ENCODE measurements at regions not wholly inside any gene's neighbourhood (a gene's known extent, or its start where the extent isn't known, plus 50 kb on each side); places are given as distances from the start of the nearest gene placed in this dataset.

DNA sequence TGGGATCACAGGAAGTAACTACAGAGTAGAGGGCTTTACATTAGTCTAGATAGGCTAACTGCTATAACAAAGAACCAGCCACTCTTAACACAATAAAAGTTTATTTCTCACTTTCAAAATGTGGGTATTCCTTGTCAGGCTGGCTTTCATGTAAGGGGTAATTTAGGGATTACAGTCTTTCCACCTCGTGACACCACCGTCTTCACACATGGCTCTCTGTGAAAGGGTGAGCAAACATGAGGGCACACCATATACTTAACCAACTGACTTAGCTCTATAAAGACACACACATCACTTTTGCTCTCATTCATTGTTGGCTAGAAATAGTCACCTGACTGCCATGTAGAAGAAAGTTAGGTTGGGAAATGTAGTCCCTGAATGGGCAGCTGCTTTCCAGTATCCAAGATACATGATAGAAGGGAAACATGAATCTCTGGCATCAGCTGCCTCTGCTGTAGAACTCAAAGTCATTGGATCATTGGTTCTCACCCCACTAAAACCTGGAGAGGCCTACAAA lies 66.1 kb upstream of the CRY1 start:
- H4K91ac ChIP-seq (ENCODE audit: insufficient read length, low read depth, low read length), result no peak overlapping the region
- H3K9me3 ChIP-seq (ENCODE audit: control insufficient read depth, low read depth, low read length), result no peaks in the 10 kb centered on the region
- no peak overlapping the region for H4K8ac ChIP-seq (replicated peaks; ENCODE audit: insufficient read length, low read depth, low read length)
- H2BK120ac ChIP-seq (ENCODE audit: low read depth, low read length, poor library complexity, severe bottlenecking), result no peak overlapping the region
- H2BK20ac ChIP-seq (ENCODE audit: low read depth, low read length, poor library complexity, severe bottlenecking), result no peak overlapping the region
- no peaks in the 10 kb centered on the region for H3K79me2 ChIP-seq (ENCODE audit: insufficient read depth, low read length)
- DNase-seq, result no peak
- no peak overlapping the region for H3K27ac ChIP-seq (ENCODE audit: insufficient read length, low read depth, low read length)
- no peak overlapping the region for H3K4ac ChIP-seq (ENCODE audit: low read depth, low read length)
- H3K9ac ChIP-seq (ENCODE audit: extremely low read depth, insufficient read length, low read length), result no peak overlapping the region
- Mint-ChIP-seq H3K36me3 (ENCODE audit: insufficient read depth in 1 of 3, low read depth in 3 of 3) (no peaks in the 10 kb centered on the region), H3K27me3 (ENCODE audit: low read depth) (peaks cover 10% of the 10 kb centered on the region), H3K9me3 (no peaks in the 10 kb centered on the region), H3K4me3 (no peak overlapping the region), H3K27ac (no peak overlapping the region; a peak in 1 of 7 replicates), H3K4me1 (no peaks in the 10 kb centered on the region)
- no peaks in the 10 kb centered on the region for H3K79me1 ChIP-seq (ENCODE audit: insufficient read depth, low read depth, low read length, poor library complexity, severe bottlenecking)
- no peak overlapping the region for H4K5ac ChIP-seq (ENCODE audit: insufficient read length, low read depth, low read length)
- TF ChIP-seq CTCF (conservative IDR thresholded peaks at IDR 0.05), result no peak
- no peak overlapping the region for H3K23ac ChIP-seq (ENCODE audit: insufficient read length, low read depth, low read length)
- H3K14ac ChIP-seq (ENCODE audit: insufficient read depth, low read length), result no peak overlapping the region
- H4K20me1 ChIP-seq (ENCODE audit: control insufficient read depth, insufficient read depth, insufficient read length), result no peaks in the 10 kb centered on the region
- no peaks in the 10 kb centered on the region for H3K4me1 ChIP-seq (ENCODE audit: insufficient read depth, low read length)
- no peak overlapping the region for H2BK15ac ChIP-seq (ENCODE audit: low read depth, low read length)
- H3K27me3 ChIP-seq (ENCODE audit: insufficient read depth, low read length), result no peaks in the 10 kb centered on the region
- no CpG with 5 or more reads among the region's 2 CpGs for WGBS (ENCODE audit: extremely low coverage, insufficient read length, low lambda C conversion rate)
- H2AK5ac ChIP-seq (ENCODE audit: insufficient read length, low read length), result no peak overlapping the region
- no peak overlapping the region for H3K4me2 ChIP-seq (ENCODE audit: insufficient read depth, insufficient read length, low read length)
- no peak overlapping the region for H3K18ac ChIP-seq (ENCODE audit: insufficient read length, low read depth, low read length)
- H3K23me2 ChIP-seq (ENCODE audit: insufficient read length, low read depth, low read length, poor library complexity, severe bottlenecking), result no peaks in the 10 kb centered on the region
- H2BK5ac ChIP-seq (ENCODE audit: insufficient read length, low read length), result no peak overlapping the region
- no peak overlapping the region for H3K56ac ChIP-seq (ENCODE audit: insufficient read length, low read depth, low read length)
- no peak overlapping the region for H2BK12ac ChIP-seq (ENCODE audit: insufficient read length, low read depth, low read length)
- H2AFZ ChIP-seq (ENCODE audit: low read length), result no peak overlapping the region
- H3T11ph ChIP-seq (ENCODE audit: low read length), result no peak overlapping the region

Data from H9 (cell line).